Smooth muscle cell (in vitro differentiated cells): ENCODE measurements at regions not wholly inside any gene's neighbourhood (a gene's known extent, or its start where the extent isn't known, plus 50 kb on each side); places are given as distances from the start of the nearest gene placed in this dataset.

Experiments used
- DNase-seq: peaks from one replicate; lab custom pipeline; 2025; ENCODE audit not compliant: unreplicated experiment; lab: John Stamatoyannopoulos, UW
- H2AFZ ChIP-seq: fragments of 200-600 bp; sonication (generic); 2 replicates; pipeline ENCODE4 v1.6.0; 2016; ENCODE audit warnings: antibody characterized with exemption, low read depth, mild to moderate bottlenecking
- H3F3A ChIP-seq: fragments of 200-600 bp; sonication (generic); 2 replicates; pipeline ENCODE4 v1.6.0; 2017; ENCODE audit warnings: antibody characterized with exemption, low read depth
- H3K27ac ChIP-seq: fragments of 200-600 bp; sonication (generic); 2 replicates; pipeline ENCODE4 v1.5.1; 2016; ENCODE audit warnings: low read depth, mild to moderate bottlenecking
- H3K27me3 ChIP-seq: fragments of 200-600 bp; sonication (generic); 2 replicates; pipeline ENCODE4 v1.6.1; 2016; ENCODE audit warnings: low read depth, mild to moderate bottlenecking
- H3K36me3 ChIP-seq: fragments of 200-600 bp; sonication (generic); 2 replicates; pipeline ENCODE4 v1.5.1; 2016; ENCODE audit warnings: low read depth
- H3K4me1 ChIP-seq: fragments of 200-600 bp; sonication (generic); 2 replicates; pipeline ENCODE4 v1.5.1; 2016; ENCODE audit warnings: low read depth
- H3K4me2 ChIP-seq: fragments of 200-600 bp; sonication (generic); 2 replicates; pipeline ENCODE4 v1.6.0; 2016; ENCODE audit warnings: mild to moderate bottlenecking
- H3K4me3 ChIP-seq: fragments of 200-600 bp; sonication (generic); 2 replicates; pipeline ENCODE4 v1.5.1; 2016; ENCODE audit warnings: mild to moderate bottlenecking
- H3K79me2 ChIP-seq: fragments of 200-600 bp; sonication (generic); 2 replicates; pipeline ENCODE4 v1.6.0; 2016; ENCODE audit warnings: low read depth, mild to moderate bottlenecking
- H3K9ac ChIP-seq: fragments of 200-600 bp; sonication (generic); 2 replicates; pipeline ENCODE4 v1.6.0; 2016; ENCODE audit warnings: low read depth
- H3K9me3 ChIP-seq: fragments of 200-600 bp; sonication (generic); replicated peaks from 2 replicates; pipeline ENCODE4 v1.5.1; 2016; ENCODE audit warnings: low read depth
- H4K20me1 ChIP-seq: fragments of 200-600 bp; sonication (generic); 2 replicates; pipeline ENCODE4 v1.6.0; 2016; ENCODE audit warnings: low read depth
- CTCF ChIP-seq: fragments of 200-600 bp; sonication (generic); IDR thresholded peaks from 2 replicates; pipeline ENCODE4 v1.5.1; 2017; ENCODE audit warnings: borderline replicate concordance, mild to moderate bottlenecking, antibody characterized with exemption; ENCODE audit not compliant: insufficient read depth, poor library complexity, severe bottlenecking
- WGBS: methylation state at CpG from one replicate; pipeline ENCODE4 v1.1.7; 2016; ENCODE audit warnings: low lambda C conversion rate; 5-methylcytosine and 5-hydroxymethylcytosine counted together

- no peak overlapping the region for H3K27ac ChIP-seq
- no peak overlapping the region for H3K9ac ChIP-seq
- no peaks in the 10 kb centered on the region for H4K20me1 ChIP-seq
- H3K4me1 ChIP-seq, result peaks cover 16% of the 10 kb centered on the region
- H3K4me3 ChIP-seq, result no peak overlapping the region
- TF ChIP-seq CTCF, result no peak
- no peak overlapping the region for H3K4me2 ChIP-seq
- WGBS, result 75% methylated on average over 12 of the region's 12 CpGs
- no peaks in the 10 kb centered on the region for H3K27me3 ChIP-seq
- no peak overlapping the region for H2AFZ ChIP-seq
- H3K36me3 ChIP-seq, result no peaks in the 10 kb centered on the region
- DNase-seq, result no peak
- H3F3A ChIP-seq, result peaks cover 12% of the 10 kb centered on the region
- no peaks in the 10 kb centered on the region for H3K9me3 ChIP-seq
- H3K79me2 ChIP-seq, result no peaks in the 10 kb centered on the region
These were observed 108.8 kb upstream of the SLC1A4 start for GRCh38 chr2:64880193-64880951.

- Histone ChIP-seq H4K20me1 (no peaks in the 10 kb centered on the region), H3K4me1 (peaks cover 10% of the 10 kb centered on the region), H3K9ac (no peak overlapping the region), H3K36me3 (no peaks in the 10 kb centered on the region), H3F3A (peaks cover 12% of the 10 kb centered on the region), H3K4me2 (no peak overlapping the region), H3K27me3 (no peaks in the 10 kb centered on the region), H2AFZ (no peak overlapping the region), H3K4me3 (no peak overlapping the region), H3K9me3 (no peaks in the 10 kb centered on the region), H3K27ac (no peak overlapping the region), H3K79me2 (no peaks in the 10 kb centered on the region)
- 86% methylated on average over 6 of the region's 6 CpGs for whole genome bisulfite sequencing
- no peak for DNase-seq
- TF ChIP-seq CTCF, result no peak
These were observed 108.1 kb upstream of the SLC1A4 start for GRCh38 chr2:64881037-64881492.

- Histone ChIP-seq H3K9ac (no peak overlapping the region), H3K79me2 (no peaks in the 10 kb centered on the region), H3K4me3 (no peak overlapping the region), H3K27ac (no peak overlapping the region), H2AFZ (no peak overlapping the region), H4K20me1 (no peaks in the 10 kb centered on the region), H3F3A (no peaks in the 10 kb centered on the region), H3K9me3 (no peaks in the 10 kb centered on the region), H3K36me3 (no peaks in the 10 kb centered on the region), H3K27me3 (no peaks in the 10 kb centered on the region), H3K4me1 (no peaks in the 10 kb centered on the region), H3K4me2 (no peak overlapping the region)
- DNase-seq, result no peak
- 90% methylated on average over 5 of the region's 5 CpGs for WGBS
- TF ChIP-seq CTCF, result no peak
These were observed 101.6 kb upstream of the SLC1A4 start for GRCh38 chr2:64887565-64887964.
